Kidney (tissue), 13 donors: ENCODE measurements at regions not wholly inside any gene's neighbourhood (a gene's known extent, or its start where the extent isn't known, plus 50 kb on each side); places are given as distances from the start of the nearest gene placed in this dataset.

Experiments used
- DNase-seq, 5 donors: peaks; one replicate each; pipeline ENCODE4 v3.0.0-alpha.2; 2013 to 2020
- FAIRE-seq: peaks from 2 replicates; lab custom pipeline; 2012; peaks lifted over from hg19 to GRCh38; lab: Jason Lieb, UNC
- H3K27ac ChIP-seq, 2 donors: one replicate each; pipeline ENCODE4 v1.7.0; 2013; ENCODE audit warnings: low read depth in 2 of 2, low read length in 2 of 2, inconsistent platforms in 1 of 2
- H3K27me3 ChIP-seq: one replicate; pipeline ENCODE4 v1.7.1; 2013; ENCODE audit warnings: low read length, inconsistent platforms; ENCODE audit not compliant: control insufficient read depth, insufficient read depth
- H3K36me3 ChIP-seq, 3 donors: one replicate each; pipeline versions ENCODE4 v1.7.0 to v1.7.1; 2013; ENCODE audit warnings: low read length in 3 of 3, control low read depth in 1 of 3, inconsistent platforms in 1 of 3; ENCODE audit not compliant: insufficient read depth in 3 of 3, control insufficient read depth in 2 of 3
- H3K4me1 ChIP-seq, 3 donors: one replicate each; pipeline versions ENCODE4 v1.7.0 to v1.7.1; 2013; ENCODE audit warnings: low read length in 3 of 3, inconsistent platforms in 1 of 3, low read depth in 1 of 3; ENCODE audit not compliant: control insufficient read depth in 2 of 3, insufficient read depth in 2 of 3
- H3K4me3 ChIP-seq, 3 donors: one replicate each; pipeline versions ENCODE4 v1.7.0 to v1.8.1; 2013; ENCODE audit warnings: low read length in 3 of 3, control low read depth in 1 of 3, inconsistent platforms in 1 of 3
- H3K9ac ChIP-seq, 3 donors: one replicate each; pipeline versions ENCODE4 v1.7.0 to v1.7.1; 2013; ENCODE audit warnings: low read length in 3 of 3, control low read depth in 1 of 3, inconsistent platforms in 1 of 3
- H3K9me3 ChIP-seq, 3 donors: one replicate each; pipeline versions ENCODE4 v1.7.0 to v1.7.1; 2013; ENCODE audit warnings: low read length in 3 of 3, control low read depth in 1 of 3, inconsistent platforms in 1 of 3; ENCODE audit not compliant: control insufficient read depth in 2 of 3, insufficient read depth in 1 of 3
- intact Hi-C: fragments of 100-400 bp; cut with DNase I; formaldehyde crosslinking; loops from one replicate; pipeline ENCODE4 v1.11.1; 2022
- TF ChIP-seq, protein P1 (sequence below): IDR thresholded peaks from 3 replicates; pipeline ENCODE4 v1.5.1; 2012; ENCODE audit warnings: mild to moderate bottlenecking, moderate library complexity, borderline replicate concordance; ENCODE audit not compliant: insufficient read depth; ENCODE audit errors: extremely low read depth
- donor health status: control.
- donor health status: control.
- donor health status: control.
- donor health status: control.
- donor health status: control.
- donor health status: DM: yes; HTN: yes; CAD: no.
- donor health status: Normal renal cell carcinoma (clear cell type).

DNA sequence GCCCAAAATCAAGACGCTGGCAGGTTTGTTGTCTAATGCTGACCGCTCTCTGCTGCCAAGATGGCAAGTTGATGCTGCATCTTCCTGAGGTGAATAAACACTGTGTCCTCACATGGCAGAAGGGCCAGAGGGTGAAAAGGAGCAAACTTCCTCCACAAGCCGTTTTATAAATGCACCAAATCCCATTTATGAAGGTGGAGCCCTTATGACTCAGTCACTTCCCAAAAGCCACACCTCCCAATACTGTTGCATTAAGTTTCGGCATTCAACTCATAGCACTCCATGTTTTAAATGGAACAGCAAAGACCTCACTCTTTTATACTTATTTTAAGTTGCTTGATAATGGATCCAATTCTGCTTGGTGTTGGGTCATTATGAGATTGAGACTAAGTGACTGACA is 316.6 kb downstream of the RFPL4B start:
- intact Hi-C loops = no loop called here

DNA sequence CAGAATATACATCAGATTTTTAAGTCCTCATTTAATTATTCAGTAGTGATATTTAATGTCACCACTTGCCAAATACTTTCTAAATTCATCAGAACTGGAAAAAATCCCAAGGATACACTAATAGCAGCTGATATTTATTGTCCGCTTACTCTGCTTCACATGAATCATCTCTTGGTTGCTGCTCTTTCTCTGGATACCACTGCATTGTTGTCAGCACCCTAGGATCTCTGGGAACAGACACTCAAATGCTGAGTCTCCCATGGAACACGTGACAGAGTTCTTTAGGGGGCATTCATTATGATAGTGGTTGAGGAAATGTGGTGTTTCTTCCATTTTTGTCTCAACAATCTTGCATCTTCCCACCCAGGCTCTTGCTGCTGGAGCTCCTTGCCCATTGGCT is 318.0 kb downstream of the RFPL4B start:
- Histone ChIP-seq H3K36me3 (no peaks in the 10 kb centered on the region), H3K9me3 (no peaks in the 10 kb centered on the region), H3K27me3 (no peaks in the 10 kb centered on the region), H3K4me1 (no peaks in the 10 kb centered on the region), H3K4me3 (no peak overlapping the region), H3K27ac (no peak overlapping the region), H3K9ac (no peak overlapping the region)
- intact Hi-C loops = no loop called here
- no peak for DNase-seq
- TF ChIP-seq, protein P1, sequence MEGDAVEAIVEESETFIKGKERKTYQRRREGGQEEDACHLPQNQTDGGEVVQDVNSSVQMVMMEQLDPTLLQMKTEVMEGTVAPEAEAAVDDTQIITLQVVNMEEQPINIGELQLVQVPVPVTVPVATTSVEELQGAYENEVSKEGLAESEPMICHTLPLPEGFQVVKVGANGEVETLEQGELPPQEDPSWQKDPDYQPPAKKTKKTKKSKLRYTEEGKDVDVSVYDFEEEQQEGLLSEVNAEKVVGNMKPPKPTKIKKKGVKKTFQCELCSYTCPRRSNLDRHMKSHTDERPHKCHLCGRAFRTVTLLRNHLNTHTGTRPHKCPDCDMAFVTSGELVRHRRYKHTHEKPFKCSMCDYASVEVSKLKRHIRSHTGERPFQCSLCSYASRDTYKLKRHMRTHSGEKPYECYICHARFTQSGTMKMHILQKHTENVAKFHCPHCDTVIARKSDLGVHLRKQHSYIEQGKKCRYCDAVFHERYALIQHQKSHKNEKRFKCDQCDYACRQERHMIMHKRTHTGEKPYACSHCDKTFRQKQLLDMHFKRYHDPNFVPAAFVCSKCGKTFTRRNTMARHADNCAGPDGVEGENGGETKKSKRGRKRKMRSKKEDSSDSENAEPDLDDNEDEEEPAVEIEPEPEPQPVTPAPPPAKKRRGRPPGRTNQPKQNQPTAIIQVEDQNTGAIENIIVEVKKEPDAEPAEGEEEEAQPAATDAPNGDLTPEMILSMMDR = no peak
- no peak for FAIRE-seq

More for the DNA sequence above, 316.6 kb downstream of the RFPL4B start:
- TF ChIP-seq, protein P1 = no peak
- no peak overlapping the region for H3K9ac ChIP-seq
- H3K4me3 ChIP-seq = no peak overlapping the region
- no peaks in the 10 kb centered on the region for H3K9me3 ChIP-seq
- no peaks in the 10 kb centered on the region for H3K36me3 ChIP-seq
- no peaks in the 10 kb centered on the region for H3K4me1 ChIP-seq
- DNase-seq (no peak), FAIRE-seq (no peak)
- H3K27ac ChIP-seq = no peak overlapping the region
- H3K27me3 ChIP-seq = no peaks in the 10 kb centered on the region

DNA sequence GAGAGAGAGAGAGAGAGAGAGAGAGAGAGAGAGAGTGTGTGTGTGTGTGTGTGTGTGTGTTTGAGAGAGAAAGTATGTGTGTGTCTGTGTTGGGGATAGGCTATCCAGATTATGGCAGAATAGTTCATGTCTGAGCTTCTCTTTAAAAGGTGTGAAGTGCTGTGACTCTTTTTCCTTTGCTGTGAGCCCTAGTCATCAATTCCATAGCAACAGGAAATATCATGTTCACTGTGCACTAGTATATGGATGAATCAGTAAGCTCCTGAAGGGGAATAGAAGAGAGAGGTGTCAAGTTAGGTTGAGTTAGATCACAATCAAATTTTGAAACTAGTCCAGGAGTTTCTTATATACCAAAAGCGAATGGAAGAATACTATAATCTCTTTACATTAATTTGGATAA is 318.7 kb downstream of the RFPL4B start:
- no peaks in the 10 kb centered on the region for H3K9me3 ChIP-seq
- DNase-seq (no peak), FAIRE-seq (no peak)
- H3K4me3 ChIP-seq = no peak overlapping the region
- no peaks in the 10 kb centered on the region for H3K36me3 ChIP-seq
- H3K27ac ChIP-seq = no peak overlapping the region
- intact Hi-C loops = no loop called here
- TF ChIP-seq, protein P1 = no peak
- H3K27me3 ChIP-seq = no peaks in the 10 kb centered on the region
- H3K9ac ChIP-seq = no peak overlapping the region
- no peaks in the 10 kb centered on the region for H3K4me1 ChIP-seq

DNA sequence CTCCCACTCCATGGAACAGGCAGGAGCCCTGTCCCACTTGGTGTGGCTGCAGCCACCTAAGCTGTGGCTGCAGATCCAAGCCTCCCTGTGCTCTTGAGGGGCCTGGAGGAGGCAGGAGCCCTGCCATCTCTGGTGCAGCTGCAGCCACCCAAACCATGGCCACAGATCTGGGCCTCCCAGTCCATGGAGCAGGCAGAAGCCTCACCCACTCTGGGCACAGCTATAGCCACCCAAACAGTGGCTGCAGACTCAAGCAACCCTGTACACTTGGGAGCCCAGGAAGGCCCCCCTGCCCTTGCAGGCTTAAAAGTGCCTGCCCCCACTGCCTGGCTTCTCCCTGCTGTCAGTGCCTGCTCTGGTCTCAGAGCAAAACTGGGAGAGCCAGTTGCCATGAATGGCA is 320.3 kb downstream of the RFPL4B start:
- DNase-seq (peak in 1 of 5 donors; percentile 51), FAIRE-seq (no peak)
- Histone ChIP-seq H3K4me1 (no peaks in the 10 kb centered on the region), H3K4me3 (no peak overlapping the region), H3K27ac (no peak overlapping the region), H3K9ac (no peak overlapping the region), H3K36me3 (no peaks in the 10 kb centered on the region), H3K27me3 (no peaks in the 10 kb centered on the region), H3K9me3 (no peaks in the 10 kb centered on the region)
- intact Hi-C loops = no loop called here
- TF ChIP-seq, protein P1 = no peak
